Caco-2 (cell line): ENCODE measurements at regions not wholly inside any gene's neighbourhood (a gene's known extent, or its start where the extent isn't known, plus 50 kb on each side); places are given as distances from the start of the nearest gene placed in this dataset.

Experiments used
- BruUV-seq: library from RNA; stranded (reverse); fragments of 400-500 nt; replicated peaks from 2 replicates; lab custom pipeline; 2021; lab: Mats Ljungman, UMichigan
- CTCF ChIA-PET: fragments of 300-600 bp; sonication (Branson Sonifier 250); formaldehyde crosslinking; loops from one replicate; lab custom pipeline; 2022; ENCODE audit warnings: antibody characterized with exemption; lab: Charles Lee
- POLR2A ChIA-PET: fragments of 300-600 bp; sonication (Branson Sonifier 250); formaldehyde crosslinking; loops from one replicate; lab custom pipeline; 2022; ENCODE audit warnings: antibody characterized with exemption; lab: Charles Lee
- DNase-seq, 2 experiments: peaks; one replicate each; pipeline versions ENCODE4 v3.0.0 to v3.0.0-alpha.2; 2020 to 2022
- H3K27me3 ChIP-seq: replicated peaks from 2 replicates; pipeline ENCODE4 v1.6.0; 2011; ENCODE audit warnings: low read length; ENCODE audit not compliant: control insufficient read depth, insufficient read depth
- H3K36me3 ChIP-seq: 2 replicates; pipeline ENCODE4 v1.5.1; 2011; ENCODE audit warnings: low read length; ENCODE audit not compliant: control insufficient read depth, insufficient read depth
- H3K4me1 ChIP-seq: fragments of 250-450 bp; sonication (Bioruptor Pico); 2 replicates; pipeline ENCODE4 v1.5.1; 2020; ENCODE audit warnings: mild to moderate bottlenecking
- H3K4me3 ChIP-seq: 2 replicates; pipeline ENCODE4 v1.5.1; 2011; ENCODE audit warnings: low read depth, mild to moderate bottlenecking, control low read depth, low read length
- H3K9me3 ChIP-seq: fragments of 250-450 bp; sonication (Bioruptor Pico); 2 replicates; pipeline ENCODE4 v1.5.1; 2020; ENCODE audit warnings: mild to moderate bottlenecking, moderate library complexity
- H3K27ac Mint-ChIP-seq: one replicate; pipeline ENCODE4 v1.8.0; 2022; ENCODE audit warnings: mixed read lengths; ENCODE audit not compliant: unreplicated experiment
- H3K27me3 Mint-ChIP-seq: one replicate; pipeline ENCODE4 v1.8.0; 2022; ENCODE audit warnings: mixed read lengths; ENCODE audit not compliant: insufficient read depth, unreplicated experiment
- H3K36me3 Mint-ChIP-seq: one replicate; pipeline ENCODE4 v1.8.0; 2022; ENCODE audit warnings: mild to moderate bottlenecking, mixed read lengths; ENCODE audit not compliant: insufficient read depth, unreplicated experiment
- H3K4me1 Mint-ChIP-seq: one replicate; pipeline ENCODE4 v1.8.0; 2022; ENCODE audit warnings: low read depth, mixed read lengths; ENCODE audit not compliant: unreplicated experiment
- H3K4me3 Mint-ChIP-seq: one replicate; pipeline ENCODE4 v1.8.0; 2022; ENCODE audit warnings: mild to moderate bottlenecking, moderate library complexity, mixed read lengths; ENCODE audit not compliant: unreplicated experiment
- H3K9me3 Mint-ChIP-seq: one replicate; pipeline ENCODE4 v1.8.0; 2022; ENCODE audit warnings: mixed read lengths; ENCODE audit not compliant: unreplicated experiment
- CTCF ChIP-seq, 2 experiments: fragments of 200-600 bp in 1 of 2; IDR thresholded peaks; 1 replicate in 1 of 2; 2 replicates in 1 of 2; pipeline versions ENCODE4 v1.5.1 to v1.8.0; 2011 to 2022; ENCODE audit warnings: antibody characterized with exemption in 1 of 2, control low read depth in 1 of 2, inconsistent platforms in 1 of 2, low read depth in 1 of 2, low read length in 1 of 2, mild to moderate bottlenecking in 1 of 2, moderate library complexity in 1 of 2; ENCODE audit not compliant: insufficient read depth in 1 of 2, severe bottlenecking in 1 of 2, unreplicated experiment in 1 of 2
- intact Hi-C: fragments of 100-400 bp; cut with micrococcal nuclease; formaldehyde crosslinking; loops from one replicate; pipeline ENCODE4 v1.10.0; 2022; ENCODE audit not compliant: unreplicated experiment

- Mint-ChIP-seq H3K9me3 (peaks cover 6% of the 10 kb centered on the region), H3K27ac (no peak overlapping the region), H3K36me3 (no peaks in the 10 kb centered on the region), H3K4me1 (no peaks in the 10 kb centered on the region), H3K27me3 (no peaks in the 10 kb centered on the region), H3K4me3 (no peak overlapping the region)
- no peak for DNase-seq
- Histone ChIP-seq H3K36me3 (no peaks in the 10 kb centered on the region), H3K27me3 (no peaks in the 10 kb centered on the region), H3K9me3 (no peaks in the 10 kb centered on the region), H3K4me3 (no peak overlapping the region), H3K4me1 (no peaks in the 10 kb centered on the region)
- no peak for TF ChIP-seq CTCF (IDR thresholded peaks at IDR 0.05; ENCODE audit: insufficient read depth in 1 of 2, low read depth in 1 of 2, low read length in 1 of 2, severe bottlenecking in 1 of 2, unreplicated experiment in 1 of 2)
- BruUV-seq = no TSS peak
- intact Hi-C loops = no loop called here
- CTCF ChIA-PET = no interaction called here
- POLR2A ChIA-PET = no interaction called here
Observed at GRCh38 chr18:43606795-43607194, 329.5 kb upstream of the SYT4 start.

DNA sequence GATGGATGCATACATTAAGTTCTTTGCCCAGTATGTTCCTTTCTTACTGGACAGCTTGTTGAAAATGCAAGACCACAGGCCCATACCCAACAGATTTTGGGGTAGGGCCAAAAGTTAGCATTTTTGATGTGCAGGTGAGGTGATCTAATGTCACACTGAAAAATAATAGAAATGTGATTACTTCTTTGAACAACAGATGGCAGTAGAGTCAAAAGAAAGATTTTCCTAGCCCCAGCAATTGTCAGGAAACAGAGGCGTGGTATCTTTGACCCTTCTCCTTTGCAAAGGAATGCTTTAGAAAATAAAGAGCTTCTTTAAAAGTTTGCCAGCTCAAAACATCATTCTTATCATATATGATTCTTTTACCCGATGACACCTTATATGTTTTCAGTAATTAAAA lies 343.6 kb upstream of the SYT4 start:
- BruUV-seq = no TSS peak
- Mint-ChIP-seq H3K36me3 (no peaks in the 10 kb centered on the region), H3K4me1 (no peaks in the 10 kb centered on the region), H3K27ac (no peak overlapping the region), H3K27me3 (no peaks in the 10 kb centered on the region), H3K4me3 (no peak overlapping the region), H3K9me3 (no peaks in the 10 kb centered on the region)
- H3K4me3 ChIP-seq = no peak overlapping the region
- DNase-seq = peak in 1 of 2 experiments; percentile 7
- intact Hi-C loops = loop anchor here (5.0 kb wide), 1 partner anchor 506 kb away; no protein-coding TSS in a partner anchor
- H3K4me1 ChIP-seq = no peaks in the 10 kb centered on the region
- ChIA-PET CTCF (no interaction called here), POLR2A (no interaction called here)
- peak in 1 of 2 experiments; percentile 3 for TF ChIP-seq CTCF (IDR thresholded peaks at IDR 0.05; ENCODE audit: insufficient read depth in 1 of 2, low read depth in 1 of 2, low read length in 1 of 2, severe bottlenecking in 1 of 2, unreplicated experiment in 1 of 2)
- no peaks in the 10 kb centered on the region for H3K27me3 ChIP-seq
- no peaks in the 10 kb centered on the region for H3K36me3 ChIP-seq
- no peaks in the 10 kb centered on the region for H3K9me3 ChIP-seq

GRCh38 chr18:43622024-43622423 lies 344.7 kb upstream of the SYT4 start:
- ChIA-PET POLR2A (no interaction called here), CTCF (no interaction called here)
- no peaks in the 10 kb centered on the region for H3K9me3 ChIP-seq
- no peak for TF ChIP-seq CTCF (IDR thresholded peaks at IDR 0.05; ENCODE audit: insufficient read depth in 1 of 2, low read depth in 1 of 2, low read length in 1 of 2, severe bottlenecking in 1 of 2, unreplicated experiment in 1 of 2)
- H3K27me3 Mint-ChIP-seq = no peaks in the 10 kb centered on the region
- no peak overlapping the region for H3K4me3 Mint-ChIP-seq
- no TSS peak for BruUV-seq
- no peaks in the 10 kb centered on the region for H3K36me3 Mint-ChIP-seq
- intact Hi-C loops = loop anchor here (5.0 kb wide), 1 partner anchor 505 kb away; no protein-coding TSS in a partner anchor
- no peaks in the 10 kb centered on the region for H3K9me3 Mint-ChIP-seq
- H3K36me3 ChIP-seq = no peaks in the 10 kb centered on the region
- H3K4me3 ChIP-seq = no peak overlapping the region
- H3K27ac Mint-ChIP-seq = no peak overlapping the region
- H3K27me3 ChIP-seq = no peaks in the 10 kb centered on the region
- no peaks in the 10 kb centered on the region for H3K4me1 Mint-ChIP-seq
- no peak for DNase-seq
- no peaks in the 10 kb centered on the region for H3K4me1 ChIP-seq
